ENCODE measurements at regions not wholly inside any gene's neighbourhood (a gene's known extent, or its start where the extent isn't known, plus 50 kb on each side); places are given as distances from the start of the nearest gene placed in this dataset.

- Histone ChIP-seq H3K9me3 (no peaks in the 10 kb centered on the region), H3K27me3 (no peaks in the 10 kb centered on the region), H3K36me3 (no peaks in the 10 kb centered on the region), H3K27ac (replicated peaks in 1 of 4) (no peak overlapping the region), H3K4me3 (no peak overlapping the region), H3K4me1 (no peaks in the 10 kb centered on the region)
- TF ChIP-seq CTCF (IDR thresholded peaks at IDR 0.05) (no peak), EP300 (IDR thresholded peaks at IDR 0.05) (no peak), POLR2A (IDR thresholded peaks at IDR 0.05; ENCODE audit: low read depth) (no peak), POLR2AphosphoS5 (IDR thresholded peaks at IDR 0.05) (no peak)
- 91% methylated on average over 3 of the region's 3 CpGs for WGBS
- intact Hi-C loops (cut with DNase I): no loop called here
- no peak for DNase-seq (ENCODE audit: extremely low spot score)
Measured at GRCh38 chr15:69912116-69912515, 185.6 kb downstream of the TLE3 start.

- Histone ChIP-seq H3K27me3 (no peaks in the 10 kb centered on the region), H3K4me3 (no peak overlapping the region), H3K4me1 (no peaks in the 10 kb centered on the region), H3K9me3 (no peaks in the 10 kb centered on the region), H3K36me3 (no peaks in the 10 kb centered on the region), H3K27ac (replicated peaks in 1 of 4) (no peak overlapping the region)
- WGBS: 84% methylated on average over 9 of the region's 9 CpGs
- intact Hi-C loops (cut with DNase I): no loop called here
- DNase-seq (ENCODE audit: extremely low spot score): no peak
- TF ChIP-seq POLR2AphosphoS5 (IDR thresholded peaks at IDR 0.05) (no peak), POLR2A (IDR thresholded peaks at IDR 0.05; ENCODE audit: low read depth) (no peak), EP300 (IDR thresholded peaks at IDR 0.05) (no peak), CTCF (IDR thresholded peaks at IDR 0.05) (no peak)
Measured at GRCh38 chr15:69914040-69914439, 183.7 kb downstream of the TLE3 start.

- no peak for TF ChIP-seq POLR2AphosphoS5 (IDR thresholded peaks at IDR 0.05)
- TF ChIP-seq EP300 (IDR thresholded peaks at IDR 0.05): no peak
- TF ChIP-seq POLR2A (IDR thresholded peaks at IDR 0.05; ENCODE audit: low read depth): no peak
- TF ChIP-seq CTCF (IDR thresholded peaks at IDR 0.05): no peak
- 53% methylated on average over 2 of the region's 2 CpGs for WGBS
- intact Hi-C loops (cut with DNase I): no loop called here
- Histone ChIP-seq H3K4me3 (no peak overlapping the region), H3K36me3 (no peaks in the 10 kb centered on the region), H3K27me3 (no peaks in the 10 kb centered on the region), H3K27ac (replicated peaks in 1 of 4) (no peak overlapping the region), H3K4me1 (no peaks in the 10 kb centered on the region), H3K9me3 (no peaks in the 10 kb centered on the region)
- no peak for DNase-seq (ENCODE audit: extremely low spot score)
Measured at GRCh38 chr15:69914960-69915359, 182.8 kb downstream of the TLE3 start.

GRCh38 chr15:69916169-69916785 is 181.4 kb downstream of the TLE3 start:
- H3K4me3 ChIP-seq: no peak overlapping the region
- no peak for DNase-seq (ENCODE audit: extremely low spot score)
- WGBS: 70% methylated on average over 6 of the region's 6 CpGs
- intact Hi-C loops (cut with DNase I): no loop called here
- no peaks in the 10 kb centered on the region for H3K36me3 ChIP-seq
- H3K27ac ChIP-seq (replicated peaks in 1 of 4): no peak overlapping the region
- TF ChIP-seq POLR2A (IDR thresholded peaks at IDR 0.05; ENCODE audit: low read depth): no peak
- no peak for TF ChIP-seq CTCF (IDR thresholded peaks at IDR 0.05)
- no peak for TF ChIP-seq POLR2AphosphoS5 (IDR thresholded peaks at IDR 0.05)
- TF ChIP-seq EP300 (IDR thresholded peaks at IDR 0.05): no peak
- no peaks in the 10 kb centered on the region for H3K27me3 ChIP-seq
- H3K4me1 ChIP-seq: no peaks in the 10 kb centered on the region
- no peaks in the 10 kb centered on the region for H3K9me3 ChIP-seq

GRCh38 chr15:69917056-69917455 is 180.7 kb downstream of the TLE3 start:
- WGBS: 79% methylated on average over 2 of the region's 2 CpGs
- DNase-seq (ENCODE audit: extremely low spot score): no peak
- Histone ChIP-seq H3K4me3 (no peak overlapping the region), H3K9me3 (no peaks in the 10 kb centered on the region), H3K36me3 (no peaks in the 10 kb centered on the region), H3K27me3 (peaks cover 0 to 3% (median 0%) of the 10 kb centered on the region in 4 donors), H3K4me1 (no peaks in the 10 kb centered on the region), H3K27ac (replicated peaks in 1 of 4) (no peak overlapping the region)
- TF ChIP-seq POLR2A (IDR thresholded peaks at IDR 0.05; ENCODE audit: low read depth) (no peak), CTCF (IDR thresholded peaks at IDR 0.05) (no peak), EP300 (IDR thresholded peaks at IDR 0.05) (no peak), POLR2AphosphoS5 (IDR thresholded peaks at IDR 0.05) (no peak)
- intact Hi-C loops (cut with DNase I): no loop called here

All from esophagus muscularis mucosa (tissue), 4 donors.